IMR-90 (cell line): ENCODE measurements at regions not wholly inside any gene's neighbourhood (a gene's known extent, or its start where the extent isn't known, plus 50 kb on each side); places are given as distances from the start of the nearest gene placed in this dataset.

ENCODE experiments used
- ATAC-seq: fragments of 200-7000 bp; cut with Tn5 transposase; 2 replicates; pipeline ENCODE4 v1.9.1; 2020; ENCODE audit warnings: low read depth, mild to moderate bottlenecking, moderate library complexity
- BruUV-seq: library from RNA; stranded (reverse); fragments of 400-500 nt; replicated peaks from 2 replicates; lab custom pipeline; 2021; lab: Mats Ljungman, UMichigan
- CTCF ChIA-PET: fragments of 300-600 bp; formaldehyde crosslinking; extraction: SDS; loops from one replicate; lab custom pipeline; 2021; ENCODE audit warnings: antibody characterized with exemption; lab: Yijun Ruan, JAX
- POLR2A ChIA-PET: fragments of 300-600 bp; sonication (Branson Sonifier 250); formaldehyde crosslinking; loops from one replicate; lab custom pipeline; 2022; ENCODE audit warnings: antibody characterized with exemption; ENCODE audit not compliant: unreplicated experiment; lab: Charles Lee
- DNase-seq: peaks from one replicate; pipeline ENCODE4 v3.0.0; 2013
- H2AFZ ChIP-seq: replicated peaks from 2 replicates; pipeline ENCODE3; 2013; ENCODE audit warnings: low read length, mild to moderate bottlenecking; ENCODE audit not compliant: poor library complexity
- H2AK5ac ChIP-seq: 2 replicates; pipeline ENCODE4 v1.6.1; 2013; ENCODE audit warnings: low read depth, low read length, inconsistent platforms
- H2AK9ac ChIP-seq: replicated peaks from 2 replicates; pipeline ENCODE3; 2013; ENCODE audit warnings: mild to moderate bottlenecking, low read depth, low read length, moderate library complexity; ENCODE audit not compliant: poor library complexity
- H2BK120ac ChIP-seq: 2 replicates; pipeline ENCODE4 v1.6.1; 2013; ENCODE audit warnings: low read depth, low read length, inconsistent platforms
- H2BK15ac ChIP-seq: 3 replicates; pipeline ENCODE4 v1.6.1; 2013; ENCODE audit warnings: low read depth, low read length, inconsistent platforms
- H2BK20ac ChIP-seq: 2 replicates; pipeline ENCODE4 v1.6.1; 2013; ENCODE audit warnings: low read depth, mild to moderate bottlenecking, inconsistent platforms, low read length, moderate library complexity
- H2BK5ac ChIP-seq: 2 replicates; pipeline ENCODE4 v1.6.1; 2013; ENCODE audit warnings: mild to moderate bottlenecking, low read depth, low read length, inconsistent platforms; ENCODE audit not compliant: poor library complexity, severe bottlenecking
- H3K14ac ChIP-seq: replicated peaks from 2 replicates; pipeline ENCODE4 v1.6.1; 2013; ENCODE audit warnings: low read depth, low read length, inconsistent platforms
- H3K18ac ChIP-seq: 2 replicates; pipeline ENCODE4 v1.6.1; 2013; ENCODE audit warnings: low read depth, low read length, control low read depth
- H3K23ac ChIP-seq: 2 replicates; pipeline ENCODE4 v1.6.1; 2013; ENCODE audit warnings: low read depth, low read length, inconsistent platforms
- H3K27ac ChIP-seq: 2 replicates; pipeline ENCODE4 v1.5.1; 2013; ENCODE audit warnings: mild to moderate bottlenecking, control low read depth, low read length; ENCODE audit not compliant: insufficient read depth
- H3K27me3 ChIP-seq: 2 replicates; pipeline ENCODE4 v1.6.1; 2013; ENCODE audit warnings: low read length; ENCODE audit not compliant: control insufficient read depth, insufficient read depth
- H3K36me3 ChIP-seq: 2 replicates; pipeline ENCODE4 v1.6.1; 2013; ENCODE audit warnings: low read length, mixed read lengths; ENCODE audit not compliant: control insufficient read depth, insufficient read depth
- H3K4ac ChIP-seq: 2 replicates; pipeline ENCODE4 v1.6.1; 2013; ENCODE audit warnings: low read depth, low read length, inconsistent platforms
- H3K4me1 ChIP-seq: 2 replicates; pipeline ENCODE4 v1.6.1; 2013; ENCODE audit warnings: low read length, mixed read lengths; ENCODE audit not compliant: control insufficient read depth, insufficient read depth
- H3K4me2 ChIP-seq: 2 replicates; pipeline ENCODE4 v1.6.1; 2013; ENCODE audit warnings: low read depth, mild to moderate bottlenecking, control low read depth, low read length, moderate library complexity
- H3K4me3 ChIP-seq: 2 replicates; pipeline ENCODE4 v1.5.1; 2013; ENCODE audit warnings: low read depth, mild to moderate bottlenecking, control low read depth, low read length, moderate library complexity; ENCODE audit not compliant: insufficient read depth
- H3K56ac ChIP-seq: 2 replicates; pipeline ENCODE4 v1.6.1; 2013; ENCODE audit warnings: low read length, inconsistent platforms; ENCODE audit not compliant: insufficient read depth; ENCODE audit errors: extremely low read depth
- H3K79me1 ChIP-seq, 2 experiments: 2 replicates each; pipeline ENCODE4 v1.6.1; 2013; ENCODE audit warnings: low read length in 2 of 2, inconsistent platforms in 1 of 2, low read depth in 1 of 2
- H3K9ac ChIP-seq: 2 replicates; pipeline ENCODE4 v1.6.1; 2013; ENCODE audit warnings: low read depth, low read length, control low read depth
- H3K9me1 ChIP-seq: 2 replicates; pipeline ENCODE4 v1.6.1; 2013; ENCODE audit warnings: low read length, inconsistent platforms; ENCODE audit not compliant: insufficient read depth
- H3K9me3 ChIP-seq: 2 replicates; pipeline ENCODE4 v1.6.1; 2013; ENCODE audit warnings: low read length; ENCODE audit not compliant: control insufficient read depth, insufficient read depth
- H4K20me1 ChIP-seq: 2 replicates; pipeline ENCODE4 v1.6.1; 2013; ENCODE audit warnings: low read length, inconsistent platforms; ENCODE audit not compliant: insufficient read depth
- H4K5ac ChIP-seq: 2 replicates; pipeline ENCODE4 v1.6.1; 2013; ENCODE audit warnings: mild to moderate bottlenecking, low read depth, low read length, control low read depth
- H4K8ac ChIP-seq, 2 experiments: 2 replicates each; pipeline ENCODE4 v1.6.1; 2013; ENCODE audit warnings: low read depth in 2 of 2, low read length in 2 of 2, control low read depth in 1 of 2, inconsistent platforms in 1 of 2
- H4K91ac ChIP-seq: 2 replicates; pipeline ENCODE4 v1.6.1; 2013; ENCODE audit warnings: low read depth, low read length, inconsistent platforms; ENCODE audit not compliant: insufficient read depth
- BHLHE40 ChIP-seq: fragments of 150-350 bp; IDR thresholded peaks from 2 replicates; pipeline ENCODE4 v1.6.1; 2016; ENCODE audit warnings: mild to moderate bottlenecking, low read depth, low read length
- CEBPB ChIP-seq: IDR thresholded peaks from 2 replicates; pipeline ENCODE4 v1.6.1; 2012; ENCODE audit warnings: low read depth, low read length, improper control_type of control experiment
- FOS ChIP-seq: fragments of 150-350 bp; IDR thresholded peaks from 2 replicates; pipeline ENCODE4 v1.6.1; 2016; ENCODE audit warnings: low read depth, low read length
- MAFK ChIP-seq: IDR thresholded peaks from 2 replicates; pipeline ENCODE4 v1.6.1; 2012; ENCODE audit warnings: low read depth, low read length, improper control_type of control experiment
- MXI1 ChIP-seq: IDR thresholded peaks from 2 replicates; pipeline ENCODE4 v1.6.1; 2012; ENCODE audit warnings: low read depth, mild to moderate bottlenecking, low read length, moderate library complexity, borderline replicate concordance
- POLR2A ChIP-seq: IDR thresholded peaks from 2 replicates; pipeline ENCODE4 v1.6.1; 2012; ENCODE audit warnings: mild to moderate bottlenecking, low read depth, low read length
- RAD21 ChIP-seq: IDR thresholded peaks from 2 replicates; pipeline ENCODE4 v1.6.1; 2012; ENCODE audit warnings: low read length, improper control_type of control experiment
- RCOR1 ChIP-seq: IDR thresholded peaks from 2 replicates; pipeline ENCODE4 v1.6.1; 2012; ENCODE audit warnings: mild to moderate bottlenecking, low read length, improper control_type of control experiment; ENCODE audit not compliant: insufficient replicate concordance
- RFX5 ChIP-seq: IDR thresholded peaks from 2 replicates; pipeline ENCODE4 v1.8.0; 2012; ENCODE audit warnings: low read depth, mild to moderate bottlenecking, low read length, moderate library complexity
- SMC3 ChIP-seq: fragments of 150-350 bp; IDR thresholded peaks from 2 replicates; pipeline ENCODE4 v1.6.1; 2016; ENCODE audit warnings: low read depth, mild to moderate bottlenecking, antibody characterized with exemption, low read length, moderate library complexity
- WGBS, 2 experiments: methylation state at CpG; one replicate each; pipeline versions ENCODE4 v1.1.5 to v1.1.7; 2013; ENCODE audit warnings: missing lambda C conversion rate in 2 of 2; ENCODE audit not compliant: insufficient read length in 1 of 2; ENCODE audit errors: extremely low coverage in 2 of 2; 5-methylcytosine and 5-hydroxymethylcytosine counted together
- dilution Hi-C: fragments of 300-500 bp; cut with HindIII; formaldehyde crosslinking; loops from one replicate; pipeline ENCODE4 v1.14.3; 2018; ENCODE audit warnings: low sequenced_read_pairs; ENCODE audit not compliant: unreplicated experiment
- in situ Hi-C: fragments of 300-500 bp; cut with MboI; formaldehyde crosslinking; loops from 3 replicates; pipeline ENCODE4 v1.14.3; 2019; ENCODE audit warnings: low sequenced_read_pairs, inconsistent platforms, mixed read lengths
- intact Hi-C: fragments of 100-400 bp; cut with micrococcal nuclease; formaldehyde crosslinking; loops from 2 replicates; pipeline ENCODE4 v1.10.0; 2022
- TF ChIP-seq, protein P1 (sequence below): fragments of 150-350 bp; IDR thresholded peaks from 2 replicates; pipeline ENCODE4 v1.6.1; 2017; ENCODE audit warnings: mild to moderate bottlenecking, antibody characterized with exemption, low read length, low read depth
- TF ChIP-seq, protein P2 (sequence below): conservative IDR thresholded peaks from 2 replicates; pipeline ENCODE4 v1.5.1; 2012; ENCODE audit warnings: mild to moderate bottlenecking, low read depth, low read length, improper control_type of control experiment
- TF ChIP-seq, protein P3 (sequence below): fragments of 150-350 bp; IDR thresholded peaks from 2 replicates; pipeline ENCODE4 v1.6.1; 2016; ENCODE audit warnings: low read depth, mild to moderate bottlenecking, low read length, moderate library complexity, borderline replicate concordance

DNA sequence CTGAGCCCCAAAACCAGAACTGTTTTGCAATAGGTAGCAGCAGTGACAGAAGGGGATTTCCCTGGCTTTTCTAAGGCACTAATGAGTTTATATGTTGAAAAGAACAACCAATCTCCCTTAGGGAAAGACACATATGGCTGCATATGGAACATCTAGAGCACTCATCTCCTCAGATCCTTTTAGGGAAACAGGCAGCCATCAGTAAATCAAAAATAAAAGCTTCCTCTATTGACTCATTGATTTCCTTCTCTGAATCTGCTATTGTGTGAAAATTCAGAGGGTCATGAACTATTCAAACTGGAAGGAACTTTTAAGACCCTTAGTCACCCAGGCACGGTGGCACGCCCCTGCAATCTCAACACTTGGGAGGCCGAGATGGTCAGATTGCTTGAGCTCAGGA, 110.9 kb upstream of the NANOS1 start:
- H2AK9ac ChIP-seq, result no peak overlapping the region
- no peak overlapping the region for H3K23ac ChIP-seq
- no peaks in the 10 kb centered on the region for H3K9me1 ChIP-seq
- BruUV-seq, result no TSS peak
- no peak overlapping the region for H3K14ac ChIP-seq
- H3K79me1 ChIP-seq, result no peaks in the 10 kb centered on the region
- H4K8ac ChIP-seq, result no peak overlapping the region
- H3K4me3 ChIP-seq, result no peak overlapping the region
- no peak overlapping the region for H3K4me2 ChIP-seq
- H2AFZ ChIP-seq, result no peak overlapping the region
- WGBS, 2 experiments, result no CpG with 5 or more reads among the region's 3 CpGs
- H3K4ac ChIP-seq, result no peak overlapping the region
- no peak overlapping the region for H4K91ac ChIP-seq
- TF ChIP-seq SMC3 (no peak), RFX5 (no peak), RCOR1 (no peak), MAFK (no peak), POLR2A (no peak), BHLHE40 (no peak), MXI1 (no peak), RAD21 (no peak), FOS (no peak), CEBPB (no peak)
- TF ChIP-seq, protein P1, sequence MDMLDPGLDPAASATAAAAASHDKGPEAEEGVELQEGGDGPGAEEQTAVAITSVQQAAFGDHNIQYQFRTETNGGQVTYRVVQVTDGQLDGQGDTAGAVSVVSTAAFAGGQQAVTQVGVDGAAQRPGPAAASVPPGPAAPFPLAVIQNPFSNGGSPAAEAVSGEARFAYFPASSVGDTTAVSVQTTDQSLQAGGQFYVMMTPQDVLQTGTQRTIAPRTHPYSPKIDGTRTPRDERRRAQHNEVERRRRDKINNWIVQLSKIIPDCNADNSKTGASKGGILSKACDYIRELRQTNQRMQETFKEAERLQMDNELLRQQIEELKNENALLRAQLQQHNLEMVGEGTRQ, result no peak
- TF ChIP-seq, protein P2, sequence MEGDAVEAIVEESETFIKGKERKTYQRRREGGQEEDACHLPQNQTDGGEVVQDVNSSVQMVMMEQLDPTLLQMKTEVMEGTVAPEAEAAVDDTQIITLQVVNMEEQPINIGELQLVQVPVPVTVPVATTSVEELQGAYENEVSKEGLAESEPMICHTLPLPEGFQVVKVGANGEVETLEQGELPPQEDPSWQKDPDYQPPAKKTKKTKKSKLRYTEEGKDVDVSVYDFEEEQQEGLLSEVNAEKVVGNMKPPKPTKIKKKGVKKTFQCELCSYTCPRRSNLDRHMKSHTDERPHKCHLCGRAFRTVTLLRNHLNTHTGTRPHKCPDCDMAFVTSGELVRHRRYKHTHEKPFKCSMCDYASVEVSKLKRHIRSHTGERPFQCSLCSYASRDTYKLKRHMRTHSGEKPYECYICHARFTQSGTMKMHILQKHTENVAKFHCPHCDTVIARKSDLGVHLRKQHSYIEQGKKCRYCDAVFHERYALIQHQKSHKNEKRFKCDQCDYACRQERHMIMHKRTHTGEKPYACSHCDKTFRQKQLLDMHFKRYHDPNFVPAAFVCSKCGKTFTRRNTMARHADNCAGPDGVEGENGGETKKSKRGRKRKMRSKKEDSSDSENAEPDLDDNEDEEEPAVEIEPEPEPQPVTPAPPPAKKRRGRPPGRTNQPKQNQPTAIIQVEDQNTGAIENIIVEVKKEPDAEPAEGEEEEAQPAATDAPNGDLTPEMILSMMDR, result no peak
- TF ChIP-seq, protein P3, sequence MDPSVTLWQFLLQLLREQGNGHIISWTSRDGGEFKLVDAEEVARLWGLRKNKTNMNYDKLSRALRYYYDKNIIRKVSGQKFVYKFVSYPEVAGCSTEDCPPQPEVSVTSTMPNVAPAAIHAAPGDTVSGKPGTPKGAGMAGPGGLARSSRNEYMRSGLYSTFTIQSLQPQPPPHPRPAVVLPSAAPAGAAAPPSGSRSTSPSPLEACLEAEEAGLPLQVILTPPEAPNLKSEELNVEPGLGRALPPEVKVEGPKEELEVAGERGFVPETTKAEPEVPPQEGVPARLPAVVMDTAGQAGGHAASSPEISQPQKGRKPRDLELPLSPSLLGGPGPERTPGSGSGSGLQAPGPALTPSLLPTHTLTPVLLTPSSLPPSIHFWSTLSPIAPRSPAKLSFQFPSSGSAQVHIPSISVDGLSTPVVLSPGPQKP, result no peak
- no peak overlapping the region for H2BK5ac ChIP-seq
- no peak overlapping the region for H2BK15ac ChIP-seq
- no peaks in the 10 kb centered on the region for H4K20me1 ChIP-seq
- H3K4me1 ChIP-seq, result no peaks in the 10 kb centered on the region
- ChIA-PET CTCF (no interaction called here), POLR2A (no interaction called here)
- dilution Hi-C loops, result no loop called here
- no peak overlapping the region for H2AK5ac ChIP-seq
- H3K9me3 ChIP-seq, result no peaks in the 10 kb centered on the region
- intact Hi-C loops, result no loop called here
- no peak overlapping the region for H3K56ac ChIP-seq
- H4K5ac ChIP-seq, result no peak overlapping the region
- in situ Hi-C loops, result no loop called here
- H3K27ac ChIP-seq, result no peak overlapping the region
- no peak overlapping the region for H3K9ac ChIP-seq
- ATAC-seq, result no peak
- H3K18ac ChIP-seq, result no peak overlapping the region
- no peak for DNase-seq
- no peak overlapping the region for H2BK120ac ChIP-seq
- peaks cover 6% of the 10 kb centered on the region for H3K27me3 ChIP-seq
- H3K36me3 ChIP-seq, result no peaks in the 10 kb centered on the region
- no peak overlapping the region for H2BK20ac ChIP-seq
